ENCODE measurements at regions not wholly inside any gene's neighbourhood (a gene's known extent, or its start where the extent isn't known, plus 50 kb on each side); places are given as distances from the start of the nearest gene placed in this dataset.

- Histone ChIP-seq H3K4me1 (no peaks in the 10 kb centered on the region), H3K9me3 (no peaks in the 10 kb centered on the region), H3K36me3 (replicated peaks in 1 of 2; ENCODE audit: insufficient read depth in 1 of 2, low read depth in 2 of 2) (no peaks in the 10 kb centered on the region), H3K27me3 (no peaks in the 10 kb centered on the region), H3K4me3 (no peak overlapping the region), H3K27ac (no peak overlapping the region)
- no peak for TF ChIP-seq CTCF (IDR thresholded peaks at IDR 0.05)
- DNase-seq = no peak
- WGBS, 2 donors = 83 to 90% methylated on average over 2 of the region's 2 CpGs
- intact Hi-C loops (cut with DNase I) = no loop called here
- ATAC-seq = no peak
Measured at GRCh38 chr1:222443566-222443965, 104.3 kb downstream of the HHIPL2 start.

GRCh38 chr1:222441066-222441465, 106.8 kb downstream of the HHIPL2 start:
- 31 to 38% methylated on average over 5 of the region's 5 CpGs for WGBS, 2 donors
- no peak overlapping the region for H3K27ac ChIP-seq
- no peak overlapping the region for H3K4me3 ChIP-seq
- ATAC-seq = no peak
- TF ChIP-seq CTCF (IDR thresholded peaks at IDR 0.05) = no peak
- TF ChIP-seq POLR2A (IDR thresholded peaks at IDR 0.05) = no peak
- H3K9me3 ChIP-seq = no peaks in the 10 kb centered on the region
- DNase-seq = no peak
- H3K4me1 ChIP-seq = no peaks in the 10 kb centered on the region
- intact Hi-C loops (cut with DNase I) = no loop called here
- H3K36me3 ChIP-seq (replicated peaks in 1 of 2; ENCODE audit: insufficient read depth in 1 of 2, low read depth in 2 of 2) = no peaks in the 10 kb centered on the region
- no peaks in the 10 kb centered on the region for H3K27me3 ChIP-seq

- DNase-seq (no peak), ATAC-seq (no peak)
- H3K36me3 ChIP-seq (replicated peaks in 1 of 2; ENCODE audit: insufficient read depth in 1 of 2, low read depth in 2 of 2) = no peaks in the 10 kb centered on the region
- 75 to 94% methylated on average over 1 of the region's 1 CpG for WGBS, 2 donors
- no peak overlapping the region for H3K4me3 ChIP-seq
- no peaks in the 10 kb centered on the region for H3K4me1 ChIP-seq
- TF ChIP-seq POLR2A (IDR thresholded peaks at IDR 0.05) (no peak), CTCF (IDR thresholded peaks at IDR 0.05) (no peak)
- H3K9me3 ChIP-seq = no peaks in the 10 kb centered on the region
- no peak overlapping the region for H3K27ac ChIP-seq
- H3K27me3 ChIP-seq = no peaks in the 10 kb centered on the region
- intact Hi-C loops (cut with DNase I) = no loop called here
Measured at GRCh38 chr1:222424826-222425225, 123.1 kb downstream of the HHIPL2 start.

- H3K4me3 ChIP-seq = no peak overlapping the region
- H3K27ac ChIP-seq = no peak overlapping the region
- DNase-seq (no peak), ATAC-seq (no peak)
- TF ChIP-seq POLR2A (IDR thresholded peaks at IDR 0.05) (no peak), CTCF (IDR thresholded peaks at IDR 0.05) (no peak)
- intact Hi-C loops (cut with DNase I) = no loop called here
- H3K36me3 ChIP-seq (replicated peaks in 1 of 2; ENCODE audit: insufficient read depth in 1 of 2, low read depth in 2 of 2) = no peaks in the 10 kb centered on the region
- H3K9me3 ChIP-seq = no peaks in the 10 kb centered on the region
- no peaks in the 10 kb centered on the region for H3K27me3 ChIP-seq
- no peaks in the 10 kb centered on the region for H3K4me1 ChIP-seq
Measured at GRCh38 chr1:222421380-222421779, 126.5 kb downstream of the HHIPL2 start.

- TF ChIP-seq POLR2A (IDR thresholded peaks at IDR 0.05) = no peak
- no peak for TF ChIP-seq CTCF (IDR thresholded peaks at IDR 0.05)
- WGBS, 2 donors = 88 to 95% methylated on average over 1 of the region's 1 CpG
- DNase-seq (no peak), ATAC-seq (no peak)
- no peaks in the 10 kb centered on the region for H3K9me3 ChIP-seq
- no peak overlapping the region for H3K4me3 ChIP-seq
- no peaks in the 10 kb centered on the region for H3K4me1 ChIP-seq
- H3K27me3 ChIP-seq = no peaks in the 10 kb centered on the region
- H3K27ac ChIP-seq = no peak overlapping the region
- no peaks in the 10 kb centered on the region for H3K36me3 ChIP-seq (replicated peaks in 1 of 2; ENCODE audit: insufficient read depth in 1 of 2, low read depth in 2 of 2)
- intact Hi-C loops (cut with DNase I) = no loop called here
Measured at GRCh38 chr1:222420633-222421032, 127.3 kb downstream of the HHIPL2 start.
